HG02840 (cell line): ENCODE measurements at regions not wholly inside any gene's neighbourhood (a gene's known extent, or its start where the extent isn't known, plus 50 kb on each side); places are given as distances from the start of the nearest gene placed in this dataset.

Experiments
- ATAC-seq: cut with Tn5 transposase; IDR thresholded peaks from one replicate; pipeline ENCODE4 v1.9.1; 2021; ENCODE audit warnings: mild to moderate bottlenecking, moderate library complexity, moderate number of reproducible peaks; ENCODE audit not compliant: unreplicated experiment, low FRiP score

GRCh38 chr11:19661827-19662226, 50.8 kb upstream of the NAV2 start:
- no peak for ATAC-seq

GRCh38 chr11:19660076-19660475, 52.6 kb upstream of the NAV2 start:
- peak; percentile 98 for ATAC-seq

- ATAC-seq, result no peak
Observed at GRCh38 chr11:19659529-19659928, 53.1 kb upstream of the NAV2 start.

- no peak for ATAC-seq
Observed at GRCh38 chr11:19658344-19658743, 54.3 kb upstream of the NAV2 start.

GRCh38 chr11:19656140-19656541, 56.5 kb upstream of the NAV2 start:
- no peak for ATAC-seq

GRCh38 chr11:19652623-19653375, 59.8 kb upstream of the NAV2 start:
- ATAC-seq, result no peak

GRCh38 chr11:19651653-19652052, 61.0 kb upstream of the NAV2 start:
- no peak for ATAC-seq

GRCh38 chr11:19651028-19651427, 61.6 kb upstream of the NAV2 start:
- ATAC-seq, result no peak

- ATAC-seq, result no peak
Observed at GRCh38 chr11:19650467-19650866, 62.2 kb upstream of the NAV2 start.

GRCh38 chr11:19649751-19650150, 62.9 kb upstream of the NAV2 start:
- ATAC-seq, result no peak

- ATAC-seq, result no peak
Observed at GRCh38 chr11:19648321-19648720, 64.3 kb upstream of the NAV2 start.

- ATAC-seq, result no peak
Observed at GRCh38 chr11:19647816-19648215, 64.8 kb upstream of the NAV2 start.

GRCh38 chr11:19646921-19647320, 65.7 kb upstream of the NAV2 start:
- no peak for ATAC-seq

GRCh38 chr11:19646308-19646707, 66.3 kb upstream of the NAV2 start:
- ATAC-seq, result no peak

- no peak for ATAC-seq
Observed at GRCh38 chr11:19644316-19644715, 68.3 kb upstream of the NAV2 start.

GRCh38 chr11:19642185-19643158, 70.2 kb upstream of the NAV2 start:
- ATAC-seq, result no peak

GRCh38 chr11:19639603-19640105, 73.0 kb upstream of the NAV2 start:
- ATAC-seq, result no peak

GRCh38 chr11:19635332-19635731, 77.3 kb upstream of the NAV2 start:
- ATAC-seq, result no peak

- ATAC-seq, result no peak
Observed at GRCh38 chr11:19633276-19633675, 79.4 kb upstream of the NAV2 start.

GRCh38 chr11:19632499-19632834, 80.2 kb upstream of the NAV2 start:
- ATAC-seq, result no peak

- no peak for ATAC-seq
Observed at GRCh38 chr11:19631712-19632498, 80.7 kb upstream of the NAV2 start.
